ENCODE measurements at regions not wholly inside any gene's neighbourhood (a gene's known extent, or its start where the extent isn't known, plus 50 kb on each side); places are given as distances from the start of the nearest gene placed in this dataset.
"Not testable (repeated sequence)": the region's sequence is repeated elsewhere in the genome, so short reads cannot be mapped to it uniquely, and the experiment has no call there.

DNA sequence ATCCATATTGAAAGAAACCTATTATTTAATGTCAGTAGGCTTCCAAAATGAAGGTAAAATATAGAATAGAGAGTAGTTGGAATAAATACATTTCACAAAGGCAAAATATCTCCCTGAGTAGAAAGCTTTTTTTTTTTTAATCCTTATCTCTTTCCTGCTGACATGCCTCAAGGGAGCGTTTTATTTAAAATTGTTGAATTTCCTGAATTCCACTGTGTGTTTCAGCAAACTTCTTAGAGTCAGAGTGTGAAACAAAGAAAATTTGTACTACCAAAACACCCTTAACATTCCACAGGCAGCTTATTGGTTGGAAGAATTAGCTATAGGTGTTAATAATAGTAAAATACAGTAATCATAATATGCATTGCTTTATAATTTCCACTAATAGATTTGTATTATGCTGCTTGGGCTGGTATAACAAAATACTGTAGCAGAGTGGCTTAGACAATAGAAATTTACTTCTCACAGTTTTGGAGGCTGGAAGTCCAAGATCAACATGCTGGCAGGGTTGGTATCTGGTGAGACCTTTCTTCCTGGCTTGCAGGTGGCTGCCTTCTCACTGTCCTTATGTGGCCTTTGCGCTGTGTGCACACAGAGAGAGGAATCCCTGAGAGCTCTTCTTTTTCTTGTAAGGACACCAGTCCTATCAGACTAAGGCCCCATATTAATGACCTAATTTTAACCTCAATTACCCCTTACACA is 468.4 kb upstream of the C1orf87 start:
- H3K36me3 Mint-ChIP-seq (ENCODE audit: insufficient read depth), result no peaks in the 10 kb centered on the region
- H3K4me1 Mint-ChIP-seq (ENCODE audit: low read depth in 2 of 2), result no peaks in the 10 kb centered on the region
- peaks cover 0 to 2% of the 10 kb centered on the region in 2 donors for H3K9me3 Mint-ChIP-seq
- H3K27ac Mint-ChIP-seq, result no peak overlapping the region
- ATAC-seq (replicated peaks) (no peak), DNase-seq (no peak)
- no peak overlapping the region for H3K4me3 Mint-ChIP-seq
- H3K27me3 Mint-ChIP-seq, result no peaks in the 10 kb centered on the region

DNA sequence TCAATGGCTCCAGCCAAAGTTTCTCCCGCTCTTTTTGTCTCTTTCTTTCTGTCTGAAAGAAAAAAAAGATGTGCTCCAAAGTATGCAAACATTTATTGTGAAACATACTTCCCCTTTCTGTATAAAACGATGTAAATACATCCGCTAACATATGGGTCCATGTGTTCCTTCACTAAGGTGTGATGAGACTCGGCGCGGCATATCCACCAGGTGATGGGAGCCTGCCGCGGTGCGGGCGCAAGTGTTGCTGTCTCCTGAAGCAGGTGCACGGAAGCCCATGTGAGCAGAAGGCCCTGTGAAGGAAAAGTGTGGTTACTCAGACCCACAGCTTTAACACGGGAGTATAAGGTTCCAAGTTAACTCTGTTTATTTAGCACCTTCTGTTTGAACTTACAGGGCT is 466.6 kb upstream of the C1orf87 start:
- Mint-ChIP-seq H3K27ac (no peak overlapping the region), H3K27me3 (no peaks in the 10 kb centered on the region), H3K9me3 (peaks cover 0 to 4% of the 10 kb centered on the region in 2 donors), H3K4me3 (no peak overlapping the region), H3K36me3 (ENCODE audit: insufficient read depth) (no peaks in the 10 kb centered on the region), H3K4me1 (ENCODE audit: low read depth in 2 of 2) (no peaks in the 10 kb centered on the region)
- ATAC-seq (replicated peaks), result no peak
- no peak for DNase-seq

DNA sequence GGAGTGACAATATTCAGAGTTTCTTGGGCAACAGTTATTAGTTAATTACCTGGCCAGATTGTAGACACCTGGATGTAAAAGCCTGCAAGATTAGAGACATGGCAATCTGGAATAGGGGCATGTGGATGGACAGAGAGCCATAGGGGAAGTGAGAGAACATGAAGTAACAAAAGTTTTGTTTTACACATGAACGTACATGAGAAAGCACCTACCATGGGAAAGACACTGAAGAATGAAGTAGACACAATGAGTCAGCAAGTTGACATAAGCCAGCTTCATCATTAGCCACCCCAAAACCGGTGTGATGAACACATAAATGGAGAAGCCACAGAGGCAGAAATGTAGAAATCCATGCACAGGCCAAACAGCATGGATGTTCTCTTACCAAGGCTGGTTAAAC is 462.1 kb upstream of the C1orf87 start:
- Mint-ChIP-seq H3K9me3 (peaks cover 0 to 3% of the 10 kb centered on the region in 2 donors), H3K27ac (no peak overlapping the region), H3K36me3 (ENCODE audit: insufficient read depth) (no peaks in the 10 kb centered on the region), H3K27me3 (no peaks in the 10 kb centered on the region), H3K4me3 (no peak overlapping the region), H3K4me1 (ENCODE audit: low read depth in 2 of 2) (no peaks in the 10 kb centered on the region)
- DNase-seq (no peak), ATAC-seq (replicated peaks) (no peak)

DNA sequence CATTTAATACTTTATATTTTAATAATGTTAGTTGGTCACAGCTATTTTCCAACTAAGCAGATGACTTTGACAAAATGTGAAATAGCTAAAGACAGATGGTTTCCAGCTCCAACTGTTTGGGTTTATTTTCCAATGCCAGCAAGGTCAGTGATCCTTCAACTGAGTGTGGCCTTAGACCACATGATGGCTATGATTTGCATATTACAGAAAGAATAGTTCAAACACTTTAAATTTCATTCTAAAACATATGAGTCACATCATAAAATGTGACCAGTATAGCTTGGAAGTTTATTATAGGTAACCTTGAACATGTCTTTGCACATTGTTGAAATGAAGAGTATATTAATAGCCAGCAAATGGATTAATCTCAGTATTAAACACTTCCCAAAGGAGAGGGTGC is 454.0 kb upstream of the C1orf87 start:
- Mint-ChIP-seq H3K4me1 (ENCODE audit: low read depth in 2 of 2) (no peaks in the 10 kb centered on the region), H3K27ac (no peak overlapping the region), H3K27me3 (no peaks in the 10 kb centered on the region), H3K9me3 (peaks cover 0 to 4% of the 10 kb centered on the region in 2 donors), H3K36me3 (ENCODE audit: insufficient read depth) (no peaks in the 10 kb centered on the region), H3K4me3 (no peak overlapping the region)
- ATAC-seq (replicated peaks), result no peak
- DNase-seq, result no peak

DNA sequence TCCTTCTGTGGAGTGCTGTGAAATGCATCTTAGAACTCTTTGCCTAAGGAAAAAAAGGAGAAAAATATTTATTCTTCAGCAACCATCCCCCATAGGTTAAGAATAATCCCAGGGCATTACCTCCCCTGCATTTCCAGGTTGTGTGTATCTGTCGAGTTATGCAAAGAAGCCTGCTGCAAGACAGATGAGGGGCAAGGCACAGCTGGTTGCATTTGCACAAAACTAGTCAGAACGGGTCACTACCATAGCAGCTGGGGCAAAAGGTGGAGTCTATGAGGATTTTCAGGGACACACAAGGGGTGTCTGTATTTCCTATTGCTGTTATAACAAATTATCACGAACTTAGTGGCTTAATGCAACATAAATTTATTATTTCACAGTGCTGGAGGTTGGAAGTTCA is 443.4 kb upstream of the C1orf87 start:
- Mint-ChIP-seq H3K9me3 (peaks cover 0 to 3% of the 10 kb centered on the region in 2 donors), H3K4me1 (ENCODE audit: low read depth in 2 of 2) (no peaks in the 10 kb centered on the region), H3K4me3 (no peak overlapping the region), H3K27ac (no peak overlapping the region), H3K36me3 (ENCODE audit: insufficient read depth) (no peaks in the 10 kb centered on the region), H3K27me3 (no peaks in the 10 kb centered on the region)
- DNase-seq (no peak), ATAC-seq (replicated peaks) (no peak)

DNA sequence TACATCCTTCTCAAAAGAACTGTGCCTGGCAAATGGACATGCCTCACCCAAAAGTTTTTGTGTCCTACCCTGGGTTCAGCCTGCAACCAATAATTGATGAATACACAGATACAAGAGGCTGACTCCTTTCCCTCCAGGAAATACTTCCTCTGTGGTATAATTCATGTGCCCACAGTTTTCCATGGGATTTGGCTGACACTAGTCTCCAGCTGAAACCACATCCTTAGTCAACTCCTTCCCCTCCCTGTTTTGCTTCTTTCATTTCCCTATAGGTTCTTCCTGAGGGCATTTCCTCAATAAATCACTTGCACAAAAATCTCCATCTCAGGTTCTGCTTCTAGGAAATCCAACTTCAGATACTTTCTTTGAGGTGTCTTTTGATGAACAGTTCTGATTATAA is 436.6 kb upstream of the C1orf87 start:
- Mint-ChIP-seq H3K27ac (no peak overlapping the region), H3K9me3 (peaks cover 0 to 1% of the 10 kb centered on the region in 2 donors), H3K4me1 (ENCODE audit: low read depth in 2 of 2) (no peaks in the 10 kb centered on the region), H3K36me3 (ENCODE audit: insufficient read depth) (no peaks in the 10 kb centered on the region), H3K4me3 (no peak overlapping the region), H3K27me3 (no peaks in the 10 kb centered on the region)
- DNase-seq (no peak), ATAC-seq (replicated peaks) (no peak)

DNA sequence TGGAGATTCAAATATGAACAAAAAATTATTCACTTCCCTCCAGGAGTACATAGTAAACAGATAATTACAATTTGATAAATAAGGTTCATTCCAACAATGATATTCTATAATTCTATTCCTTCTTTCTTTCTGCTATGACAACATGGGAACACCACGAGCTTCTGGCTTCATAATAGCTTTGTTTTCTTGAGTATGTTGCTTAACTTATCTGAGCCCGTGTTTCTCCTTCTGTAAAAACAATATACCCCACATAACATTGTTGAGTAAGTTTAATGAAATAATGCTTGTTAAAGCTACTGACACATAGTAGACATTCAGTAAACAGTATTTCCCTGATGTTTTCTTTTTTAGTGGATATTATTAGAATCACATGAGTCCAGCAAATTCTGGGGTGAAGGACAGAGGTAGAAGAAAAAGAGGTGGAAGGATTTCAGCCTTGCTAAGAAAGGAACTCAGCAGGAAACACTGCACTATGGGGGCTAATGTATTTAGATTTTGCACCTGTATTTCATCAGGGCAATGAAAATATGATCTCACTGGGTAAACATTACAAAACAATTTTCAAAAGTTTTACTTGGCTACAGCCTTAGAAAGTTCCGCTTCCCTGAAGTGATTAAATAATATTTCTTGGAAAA is 430.8 kb upstream of the C1orf87 start:
- no peak for DNase-seq
- Mint-ChIP-seq H3K27me3 (no peaks in the 10 kb centered on the region), H3K27ac (no peak overlapping the region), H3K9me3 (peaks cover 0 to 6% of the 10 kb centered on the region in 2 donors), H3K36me3 (ENCODE audit: insufficient read depth) (no peaks in the 10 kb centered on the region), H3K4me1 (ENCODE audit: low read depth in 2 of 2) (no peaks in the 10 kb centered on the region), H3K4me3 (no peak overlapping the region)
- ATAC-seq (replicated peaks), result no peak

DNA sequence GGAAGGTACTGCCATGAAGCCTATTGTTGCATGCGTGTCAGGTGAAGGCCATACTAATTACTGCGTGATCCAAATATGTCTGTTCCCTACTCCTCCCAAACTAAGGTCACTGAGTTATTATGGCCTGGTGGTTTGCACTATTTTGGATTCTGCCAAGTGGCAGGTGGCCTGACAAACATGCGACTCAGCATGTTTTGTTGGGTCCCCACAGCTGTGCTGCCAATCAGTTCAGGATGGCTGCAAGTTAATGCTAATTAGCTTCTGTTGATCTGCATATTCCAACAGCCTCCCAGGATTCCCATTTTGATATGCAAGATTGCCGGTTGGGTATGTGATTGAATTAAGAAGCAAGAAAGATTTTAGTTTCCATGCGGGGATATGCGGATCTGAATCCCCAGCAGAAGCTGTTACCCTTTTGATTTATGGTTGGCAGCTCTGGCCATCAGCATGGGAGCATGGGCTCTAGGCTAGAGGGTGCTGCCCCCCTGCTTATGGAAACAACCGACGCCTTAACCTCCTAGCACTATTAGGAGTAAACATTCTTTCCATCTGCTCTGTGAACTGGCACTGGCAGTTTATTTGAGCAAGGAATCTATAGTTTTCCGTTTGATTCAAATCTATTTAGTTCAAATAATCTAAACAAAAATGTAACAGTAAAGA is 429.8 kb upstream of the C1orf87 start:
- Mint-ChIP-seq H3K27ac (no peak overlapping the region), H3K36me3 (ENCODE audit: insufficient read depth) (no peaks in the 10 kb centered on the region), H3K4me1 (ENCODE audit: low read depth in 2 of 2) (no peaks in the 10 kb centered on the region), H3K9me3 (peaks cover 4 to 6% of the 10 kb centered on the region in 2 donors), H3K27me3 (no peaks in the 10 kb centered on the region), H3K4me3 (no peak overlapping the region)
- no peak for ATAC-seq (replicated peaks)
- no peak for DNase-seq

DNA sequence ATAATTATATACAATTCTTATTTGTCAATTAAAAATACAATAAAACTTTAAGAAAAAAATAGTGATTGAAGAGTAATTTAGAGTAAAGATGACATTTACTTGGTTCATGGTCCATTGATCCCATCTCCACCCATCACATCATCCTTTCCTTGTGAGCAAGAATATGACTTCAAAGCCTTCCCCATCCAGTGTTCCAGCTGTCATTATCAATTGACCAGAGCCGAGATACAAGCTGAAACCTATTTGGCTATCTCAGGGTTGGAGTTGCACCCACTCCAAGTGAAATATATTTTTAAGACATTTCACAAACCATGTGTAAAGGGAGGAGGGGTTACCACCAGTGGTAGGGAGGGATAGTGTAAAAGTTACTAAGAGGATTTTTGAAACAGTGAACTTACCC is 428.9 kb upstream of the C1orf87 start:
- Mint-ChIP-seq H3K27ac (no peak overlapping the region), H3K4me3 (no peak overlapping the region), H3K9me3 (peaks cover 4 to 10% of the 10 kb centered on the region in 2 donors), H3K36me3 (ENCODE audit: insufficient read depth) (no peaks in the 10 kb centered on the region), H3K4me1 (ENCODE audit: low read depth in 2 of 2) (no peaks in the 10 kb centered on the region), H3K27me3 (no peaks in the 10 kb centered on the region)
- no peak for DNase-seq
- ATAC-seq (replicated peaks), result no peak

DNA sequence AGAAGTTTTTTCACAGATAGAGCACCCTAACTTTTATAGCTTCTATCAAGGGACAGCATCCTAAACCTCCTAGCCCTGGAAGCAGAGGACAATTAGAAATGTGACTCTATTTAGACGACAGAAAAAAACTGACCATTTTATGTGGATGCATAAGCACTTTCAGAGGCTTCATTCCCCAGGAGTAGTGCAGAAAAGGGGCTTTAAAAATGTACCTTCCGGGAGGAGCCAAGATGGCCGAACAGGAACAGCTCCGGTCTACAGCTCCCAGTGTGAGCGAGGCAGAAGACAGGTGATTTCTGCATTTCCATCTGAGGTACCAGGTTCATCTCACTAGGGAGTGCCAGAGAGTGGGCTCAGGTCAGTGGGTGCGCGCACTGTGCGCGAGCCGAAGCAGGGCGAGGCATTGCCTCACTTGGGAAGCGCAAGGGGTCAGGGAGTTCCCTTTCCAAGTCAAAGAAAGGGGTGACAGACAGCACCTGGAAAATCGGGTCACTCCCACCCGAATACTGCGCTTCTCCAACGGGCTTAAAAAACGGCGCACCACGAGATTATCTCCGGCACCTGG is 416.4 kb upstream of the C1orf87 start:
- not testable (repeated sequence) for H3K27ac Mint-ChIP-seq; DNase-seq; H3K4me3 Mint-ChIP-seq; H3K36me3 Mint-ChIP-seq (ENCODE audit: insufficient read depth); H3K9me3 Mint-ChIP-seq; ATAC-seq (replicated peaks); H3K4me1 Mint-ChIP-seq (ENCODE audit: low read depth in 2 of 2); H3K27me3 Mint-ChIP-seq

DNA sequence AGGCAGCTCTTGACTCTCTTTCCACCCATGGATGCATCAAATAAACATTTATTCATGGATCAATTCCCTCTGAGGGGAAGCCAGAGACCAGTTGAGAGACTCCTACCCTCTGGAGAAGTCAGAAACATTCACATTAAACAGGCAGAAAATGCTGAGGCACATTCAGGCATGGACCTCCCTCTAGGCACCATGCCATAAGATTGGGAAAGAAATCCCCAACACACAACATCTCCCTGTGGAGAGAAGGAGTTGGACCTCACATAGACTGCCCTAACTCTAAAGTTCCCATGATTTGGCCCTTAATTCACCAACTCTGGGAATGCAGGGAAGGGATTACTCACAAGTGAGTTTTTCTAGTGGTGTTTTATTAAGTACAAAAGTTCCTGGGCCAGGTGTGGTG is 415.3 kb upstream of the C1orf87 start:
- H3K27me3 Mint-ChIP-seq, result no peaks in the 10 kb centered on the region
- no peaks in the 10 kb centered on the region for H3K4me1 Mint-ChIP-seq (ENCODE audit: low read depth in 2 of 2)
- no peaks in the 10 kb centered on the region for H3K36me3 Mint-ChIP-seq (ENCODE audit: insufficient read depth)

DNA sequence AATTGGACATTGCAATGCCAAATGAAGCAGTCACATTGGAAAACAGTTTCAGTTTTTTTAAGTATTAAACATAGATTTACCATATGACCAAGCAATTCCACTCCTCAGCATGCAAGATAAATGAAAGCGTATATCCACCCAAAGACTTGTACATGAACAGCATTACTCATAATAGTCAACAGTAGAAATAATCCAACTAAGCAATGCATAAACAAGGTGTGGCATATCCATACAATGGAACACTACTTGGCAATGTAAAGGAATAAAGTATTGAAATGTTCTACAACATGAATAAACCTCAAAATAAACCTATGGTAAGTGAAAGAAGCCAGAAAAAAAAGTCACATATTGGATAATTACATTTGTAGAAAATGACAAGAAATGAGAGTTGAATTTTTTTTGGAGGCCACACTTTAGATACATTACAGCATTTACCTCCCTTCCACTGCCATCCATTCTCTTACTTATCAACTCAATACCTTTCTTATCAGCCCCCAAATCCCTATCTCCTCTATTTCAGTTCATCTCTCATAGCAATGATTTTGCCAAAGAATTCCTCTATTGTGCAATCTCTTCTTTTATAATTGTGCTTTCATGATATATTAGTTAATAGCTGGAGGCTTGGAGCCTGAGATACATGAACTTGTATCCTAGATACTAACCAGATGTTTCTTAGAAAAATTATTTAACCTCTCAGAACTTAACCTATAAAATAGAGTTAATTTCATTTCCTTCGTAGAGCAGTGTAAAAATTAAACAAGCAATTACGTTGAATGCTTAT is 414.2 kb upstream of the C1orf87 start:
- no peak overlapping the region for H3K27ac Mint-ChIP-seq
- no peaks in the 10 kb centered on the region for H3K36me3 Mint-ChIP-seq (ENCODE audit: insufficient read depth)
- no peak for DNase-seq
- H3K27me3 Mint-ChIP-seq, result no peaks in the 10 kb centered on the region
- no peak overlapping the region for H3K4me3 Mint-ChIP-seq
- H3K4me1 Mint-ChIP-seq (ENCODE audit: low read depth in 2 of 2), result no peaks in the 10 kb centered on the region
- peaks cover 0 to 2% of the 10 kb centered on the region in 2 donors for H3K9me3 Mint-ChIP-seq
- ATAC-seq (replicated peaks), result no peak

More for the DNA sequence above, 415.3 kb upstream of the C1orf87 start:
- Mint-ChIP-seq H3K4me3 (no peak overlapping the region), H3K27ac (no peak overlapping the region), H3K9me3 (no peaks in the 10 kb centered on the region)
- DNase-seq (no peak), ATAC-seq (replicated peaks) (no peak)

DNA sequence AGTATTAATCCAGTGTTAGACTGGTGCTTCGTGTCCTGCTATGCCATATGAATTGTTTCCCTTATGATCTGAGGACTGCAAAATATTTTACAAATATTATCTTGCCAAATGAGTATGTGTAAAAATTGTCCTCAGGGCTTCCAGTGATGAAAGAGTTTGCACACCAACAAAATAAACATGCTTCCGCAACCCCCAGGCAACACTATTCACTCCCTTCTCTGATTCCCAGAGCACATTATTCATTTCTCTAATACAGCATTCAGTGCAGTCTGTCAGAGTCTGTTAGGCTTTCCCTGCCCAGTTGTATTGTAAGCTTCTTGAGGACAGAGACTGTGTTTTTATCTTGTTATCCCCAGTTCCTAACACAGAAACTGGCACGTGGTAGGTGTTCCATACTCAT is 409.9 kb upstream of the C1orf87 start:
- H3K9me3 Mint-ChIP-seq, result peaks cover 2 to 6% of the 10 kb centered on the region in 2 donors
- ATAC-seq (replicated peaks) (no peak), DNase-seq (no peak)
- H3K27ac Mint-ChIP-seq, result no peak overlapping the region
- H3K4me1 Mint-ChIP-seq (ENCODE audit: low read depth in 2 of 2), result no peaks in the 10 kb centered on the region
- no peaks in the 10 kb centered on the region for H3K27me3 Mint-ChIP-seq
- H3K36me3 Mint-ChIP-seq (ENCODE audit: insufficient read depth), result no peaks in the 10 kb centered on the region
- H3K4me3 Mint-ChIP-seq, result no peak overlapping the region
